Upper lobe of left lung (tissue), 6 donors: ENCODE measurements at regions not wholly inside any gene's neighbourhood (a gene's known extent, or its start where the extent isn't known, plus 50 kb on each side); places are given as distances from the start of the nearest gene placed in this dataset.

Experiments used
- ATAC-seq, 2 donors: fragments of 200-7000 bp; cut with Tn5 transposase; one replicate each; pipeline ENCODE4 v1.9.1; 2022; ENCODE audit warnings: mild to moderate bottlenecking in 2 of 2, moderate library complexity in 2 of 2; ENCODE audit not compliant: low FRiP score in 2 of 2
- DNase-seq, 2 donors: peaks; one replicate each; pipeline ENCODE4 v3.0.0-alpha.2; 2019 to 2020
- H3K27ac ChIP-seq, 4 donors: fragments of 200-600 bp; sonication (generic); one replicate each; pipeline ENCODE4 v1.5.1; 2016 to 2019
- H3K27me3 ChIP-seq, 4 donors: fragments of 200-600 bp; sonication (generic); one replicate each; pipeline ENCODE4 v1.5.1; 2017 to 2019
- H3K36me3 ChIP-seq, 4 donors: fragments of 200-600 bp; sonication (generic); one replicate each; pipeline ENCODE4 v1.5.1; 2016 to 2019
- H3K4me1 ChIP-seq, 4 donors: fragments of 200-600 bp; sonication (generic); one replicate each; pipeline ENCODE4 v1.5.1; 2018 to 2019
- H3K4me3 ChIP-seq, 4 donors: fragments of 200-600 bp; sonication (generic); one replicate each; pipeline ENCODE4 v1.5.1; 2017 to 2019; ENCODE audit warnings: mild to moderate bottlenecking in 2 of 4, moderate library complexity in 1 of 4
- H3K9me3 ChIP-seq, 4 donors: fragments of 200-600 bp; sonication (generic); one replicate each; pipeline ENCODE4 v1.5.1; 2018 to 2019
- CTCF ChIP-seq, 6 experiments: fragments of 450-650 bp in 4 of 6; fragments of 200-600 bp in 2 of 6; sonication (generic) in 2 of 6; IDR thresholded peaks; one replicate each; pipeline ENCODE4 v1.5.1; 2016 to 2019; ENCODE audit warnings: antibody characterized with exemption in 6 of 6
- EP300 ChIP-seq, 4 donors: sonication (generic); formaldehyde crosslinking; IDR thresholded peaks; one replicate each; pipeline ENCODE4 v1.5.1; 2017; ENCODE audit warnings: antibody characterized with exemption in 4 of 4, control low read depth in 2 of 4
- POLR2A ChIP-seq, 4 donors: fragments of 450-650 bp; IDR thresholded peaks; one replicate each; pipeline ENCODE4 v1.5.1; 2016 to 2017; ENCODE audit warnings: antibody characterized with exemption in 4 of 4, mild to moderate bottlenecking in 2 of 4
- POLR2AphosphoS5 ChIP-seq, 2 donors: sonication (generic); formaldehyde crosslinking; IDR thresholded peaks; one replicate each; pipeline ENCODE4 v1.5.1; 2017; ENCODE audit warnings: antibody characterized with exemption in 2 of 2
- WGBS, 2 donors: methylation state at CpG; one replicate each; pipeline ENCODE4 v1.1.5; 2017 to 2018; 5-methylcytosine and 5-hydroxymethylcytosine counted together
- donor health status: DM: no; HTN: no; CAD: no; lungs with moderate emphysema.
- donor health status: DM: no; HTN: yes; CAD: no; lungs with severe emphysema.

GRCh38 chr16:64408699-64409098, 713.2 kb downstream of the CDH11 start:
- ATAC-seq (no peak), DNase-seq (no peak)
- WGBS, 2 donors: 33 to 66% methylated on average over 1 of the region's 1 CpG
- Histone ChIP-seq H3K27ac (no peak overlapping the region), H3K36me3 (no peaks in the 10 kb centered on the region), H3K4me1 (peaks cover 0 to 6% (median 0%) of the 10 kb centered on the region in 4 donors), H3K27me3 (no peaks in the 10 kb centered on the region), H3K9me3 (no peaks in the 10 kb centered on the region), H3K4me3 (no peak overlapping the region)
- TF ChIP-seq POLR2A (IDR thresholded peaks at IDR 0.05) (no peak), CTCF (IDR thresholded peaks at IDR 0.05) (no peak), POLR2AphosphoS5 (IDR thresholded peaks at IDR 0.05) (no peak)

DNA sequence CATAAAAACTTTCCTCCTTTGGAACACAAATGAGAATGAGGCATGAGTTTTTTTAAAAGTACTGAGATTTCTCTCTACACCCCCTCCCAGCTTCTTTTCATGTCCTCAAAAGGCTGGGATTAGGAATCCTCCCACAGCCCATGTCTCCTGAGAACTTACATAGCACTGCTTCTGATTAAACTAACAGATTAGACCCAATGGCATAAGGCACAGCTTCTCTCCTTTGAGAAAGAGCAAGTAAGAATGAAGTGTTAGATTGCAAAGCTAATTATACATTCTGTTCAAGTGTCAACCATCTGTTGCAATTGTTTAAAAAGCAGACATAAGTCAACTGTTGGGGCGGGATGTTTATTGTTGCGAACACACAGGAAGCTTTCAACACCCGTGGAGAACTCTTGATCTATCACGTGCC, 715.1 kb downstream of the CDH11 start:
- no peak overlapping the region for H3K4me3 ChIP-seq
- peaks cover 0 to 6% (median 0%) of the 10 kb centered on the region in 4 donors for H3K4me1 ChIP-seq
- no peak overlapping the region for H3K27ac ChIP-seq
- H3K27me3 ChIP-seq: no peaks in the 10 kb centered on the region
- TF ChIP-seq POLR2A (IDR thresholded peaks at IDR 0.05) (no peak), EP300 (IDR thresholded peaks at IDR 0.05) (peak in 1 of 4 donors; percentile 9)
- no peaks in the 10 kb centered on the region for H3K36me3 ChIP-seq
- WGBS, 2 donors: 25 to 27% methylated on average over 4 of the region's 4 CpGs
- ATAC-seq (peak; percentile 19 to 53), DNase-seq (peak in 1 of 2 donors; percentile 22)
- H3K9me3 ChIP-seq: no peaks in the 10 kb centered on the region

GRCh38 chr16:64403352-64403751, 718.5 kb downstream of the CDH11 start:
- no peak for ATAC-seq
- WGBS, 2 donors: 70% methylated on average over 1 of the region's 1 CpG
- Histone ChIP-seq H3K27me3 (no peaks in the 10 kb centered on the region), H3K36me3 (no peaks in the 10 kb centered on the region), H3K9me3 (no peaks in the 10 kb centered on the region), H3K4me3 (no peak overlapping the region), H3K4me1 (peaks cover 0 to 6% (median 0%) of the 10 kb centered on the region in 4 donors), H3K27ac (no peak overlapping the region)
- TF ChIP-seq CTCF (IDR thresholded peaks at IDR 0.05) (no peak), POLR2AphosphoS5 (IDR thresholded peaks at IDR 0.05) (no peak), POLR2A (IDR thresholded peaks at IDR 0.05) (no peak), EP300 (IDR thresholded peaks at IDR 0.05) (no peak)
- no peak for DNase-seq

DNA sequence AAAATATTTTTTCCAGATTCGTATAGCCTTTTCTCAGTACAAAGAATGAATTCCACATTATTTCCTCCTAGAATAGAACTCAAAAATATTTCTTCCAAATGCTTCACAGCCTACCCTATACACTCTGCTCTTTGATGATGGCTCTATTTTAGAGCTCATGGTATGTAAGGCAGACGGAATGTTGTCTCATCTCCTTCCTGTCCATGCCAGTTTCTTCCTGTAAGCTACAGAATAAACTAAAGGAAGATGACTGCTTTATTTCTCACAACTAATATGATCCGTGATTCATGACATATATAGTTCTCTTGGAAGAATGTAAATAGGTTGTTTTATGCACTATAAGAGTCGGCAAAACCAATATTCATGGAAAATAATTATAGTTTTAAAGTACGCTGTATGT, 723.1 kb downstream of the CDH11 start:
- 71 to 77% methylated on average over 5 of the region's 5 CpGs for WGBS, 2 donors
- TF ChIP-seq POLR2A (IDR thresholded peaks at IDR 0.05): no peak

DNA sequence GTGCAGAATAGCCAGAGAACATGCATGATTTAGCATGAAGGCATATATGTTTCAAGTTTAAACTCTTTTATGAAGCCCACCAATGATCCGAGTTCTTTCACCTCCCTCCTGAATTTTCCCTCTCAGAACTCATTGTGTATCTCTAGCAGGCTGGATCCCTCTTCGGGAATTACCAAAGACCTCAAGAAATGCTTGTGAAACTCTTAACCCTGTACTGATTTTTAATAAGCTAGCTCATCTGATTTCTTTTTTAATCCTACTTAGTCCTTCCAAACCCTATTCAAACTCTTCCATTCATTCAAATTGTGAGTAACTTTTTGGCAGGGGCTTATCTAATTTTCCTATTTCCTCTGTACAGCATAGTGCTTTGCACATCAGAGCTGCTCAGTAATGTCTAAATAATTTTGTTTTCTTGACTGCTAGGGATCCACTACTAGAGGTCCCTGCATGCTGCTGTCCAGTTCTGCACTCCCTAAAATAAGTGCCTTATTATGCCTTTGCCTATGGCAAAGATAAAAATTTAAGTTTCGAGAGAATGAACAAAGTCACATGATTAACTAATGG, 723.8 kb downstream of the CDH11 start:
- WGBS, 2 donors: 62 to 78% methylated on average over 3 of the region's 3 CpGs
- H3K36me3 ChIP-seq: no peaks in the 10 kb centered on the region
- no peaks in the 10 kb centered on the region for H3K4me1 ChIP-seq
- TF ChIP-seq CTCF (IDR thresholded peaks at IDR 0.05) (no peak), POLR2A (IDR thresholded peaks at IDR 0.05) (no peak), POLR2AphosphoS5 (IDR thresholded peaks at IDR 0.05) (no peak), EP300 (IDR thresholded peaks at IDR 0.05) (no peak)
- no peak overlapping the region for H3K27ac ChIP-seq
- DNase-seq: no peak
- H3K4me3 ChIP-seq: no peak overlapping the region
- no peaks in the 10 kb centered on the region for H3K9me3 ChIP-seq
- no peaks in the 10 kb centered on the region for H3K27me3 ChIP-seq
- peak; percentile 19 to 75 for ATAC-seq

More for the DNA sequence above, 723.1 kb downstream of the CDH11 start:
- no peaks in the 10 kb centered on the region for H3K9me3 ChIP-seq
- H3K36me3 ChIP-seq: no peaks in the 10 kb centered on the region
- no peaks in the 10 kb centered on the region for H3K27me3 ChIP-seq
- H3K4me1 ChIP-seq: no peaks in the 10 kb centered on the region
- no peak for ATAC-seq
- no peak for DNase-seq
- no peak overlapping the region for H3K4me3 ChIP-seq
- H3K27ac ChIP-seq: no peak overlapping the region

GRCh38 chr16:64397042-64397441, 724.8 kb downstream of the CDH11 start:
- no peaks in the 10 kb centered on the region for H3K9me3 ChIP-seq
- no peak overlapping the region for H3K4me3 ChIP-seq
- DNase-seq (no peak), ATAC-seq (no peak)
- no peaks in the 10 kb centered on the region for H3K36me3 ChIP-seq
- no peak for TF ChIP-seq CTCF (IDR thresholded peaks at IDR 0.05)
- TF ChIP-seq EP300 (IDR thresholded peaks at IDR 0.05): no peak
- TF ChIP-seq POLR2A (IDR thresholded peaks at IDR 0.05): no peak
- TF ChIP-seq POLR2AphosphoS5 (IDR thresholded peaks at IDR 0.05): no peak
- H3K27me3 ChIP-seq: no peaks in the 10 kb centered on the region
- WGBS, 2 donors: 97% methylated on average over 3 of the region's 3 CpGs
- no peak overlapping the region for H3K27ac ChIP-seq
- H3K4me1 ChIP-seq: no peaks in the 10 kb centered on the region
